B cell (primary cell): ENCODE measurements at regions not wholly inside any gene's neighbourhood (a gene's known extent, or its start where the extent isn't known, plus 50 kb on each side); places are given as distances from the start of the nearest gene placed in this dataset.

ENCODE experiments used
- ATAC-seq: fragments of 200-7000 bp; cut with Tn5 transposase; one replicate; pipeline ENCODE4 v1.10.0; 2021; ENCODE audit warnings: low read depth, mild to moderate bottlenecking, moderate number of reproducible peaks, moderate library complexity
- CTCF ChIA-PET: fragments of 350-600 bp; sonication (Branson Sonifier 250); formaldehyde crosslinking; loops from one replicate; lab custom pipeline; 2021; ENCODE audit warnings: antibody characterized with exemption, inconsistent platforms; lab: Charles Lee
- POLR2A ChIA-PET: fragments of 350-600 bp; sonication (Branson Sonifier 250); formaldehyde crosslinking; loops from one replicate; lab custom pipeline; 2021; ENCODE audit warnings: antibody characterized with exemption; lab: Charles Lee
- DNase-seq: peaks from one replicate; pipeline ENCODE4 v3.0.0; 2013
- H2AFZ ChIP-seq: 2 replicates; pipeline ENCODE4 v1.6.1; 2012; ENCODE audit warnings: mild to moderate bottlenecking, low read depth, low read length; ENCODE audit not compliant: insufficient read depth, poor library complexity, severe bottlenecking
- H3K27ac ChIP-seq, 2 donors: 1 replicate in 1 of 2; 2 replicates in 1 of 2; pipeline ENCODE4 v1.5.1; 2012 to 2013; ENCODE audit warnings: low read length in 2 of 2, mild to moderate bottlenecking in 2 of 2, moderate library complexity in 1 of 2
- H3K27me3 ChIP-seq, 4 experiments: fragments of 200-600 bp in 1 of 4; sonication (generic) in 1 of 4; replicated peaks in 1 of 4; 1 replicate in 2 of 4; 2 replicates in 2 of 4; pipeline versions ENCODE4 v1.6.1 to v1.7.0; 2013 to 2016; ENCODE audit warnings: low read length in 3 of 4, mild to moderate bottlenecking in 2 of 4, mixed read lengths in 1 of 4, moderate library complexity in 1 of 4; ENCODE audit not compliant: insufficient read depth in 4 of 4, control insufficient read depth in 3 of 4; ENCODE audit errors: control extremely low read depth in 1 of 4
- H3K36me3 ChIP-seq, 2 experiments: replicated peaks in 1 of 2; 1 replicate in 1 of 2; 2 replicates in 1 of 2; pipeline versions ENCODE4 v1.6.1 to v1.7.1; 2013; ENCODE audit warnings: low read length in 1 of 2; ENCODE audit not compliant: insufficient read depth in 2 of 2, control insufficient read depth in 1 of 2; ENCODE audit errors: control extremely low read depth in 1 of 2, extremely low read depth in 1 of 2
- H3K4me1 ChIP-seq, 2 donors: fragments of 200-600 bp in 1 of 2; sonication (generic) in 1 of 2; 1 replicate in 1 of 2; 2 replicates in 1 of 2; pipeline versions ENCODE4 v1.5.1 to v1.6.1; 2013 to 2017; ENCODE audit warnings: low read length in 2 of 2; ENCODE audit not compliant: control insufficient read depth in 2 of 2, insufficient read depth in 2 of 2
- H3K4me2 ChIP-seq: replicated peaks from 2 replicates; pipeline ENCODE3; 2012; ENCODE audit warnings: mild to moderate bottlenecking, low read depth, low read length; ENCODE audit not compliant: poor library complexity, severe bottlenecking
- H3K4me3 ChIP-seq, 5 experiments: fragments of 200-600 bp in 1 of 5; sonication (generic) in 1 of 5; 1 replicate in 3 of 5; 2 replicates in 2 of 5; pipeline versions ENCODE4 v1.5.1 to v1.7.0; 2011 to 2016; ENCODE audit warnings: low read length in 4 of 5, mild to moderate bottlenecking in 4 of 5, low read depth in 2 of 5, control low read depth in 1 of 5, moderate library complexity in 1 of 5; ENCODE audit not compliant: insufficient read depth in 1 of 5; ENCODE audit errors: control extremely low read depth in 1 of 5, extremely low read depth in 1 of 5
- H3K79me2 ChIP-seq: fragments of 200-600 bp; sonication (generic); one replicate; pipeline ENCODE4 v1.6.0; 2016; ENCODE audit warnings: low read length; ENCODE audit not compliant: control insufficient read depth, insufficient read depth
- H3K9ac ChIP-seq: fragments of 200-600 bp; sonication (generic); 2 replicates; pipeline ENCODE4 v1.6.1; 2017; ENCODE audit warnings: mild to moderate bottlenecking, low read length, moderate library complexity
- H3K9me3 ChIP-seq, 3 donors: one replicate each; pipeline versions ENCODE4 v1.6.1 to v1.7.1; 2013; ENCODE audit warnings: low read length in 2 of 3; ENCODE audit not compliant: control insufficient read depth in 2 of 3, insufficient read depth in 1 of 3; ENCODE audit errors: control extremely low read depth in 1 of 3
- H4K20me1 ChIP-seq: 2 replicates; pipeline ENCODE4 v1.6.0; 2012; ENCODE audit warnings: mild to moderate bottlenecking, low read length; ENCODE audit not compliant: insufficient read depth, control insufficient read depth, poor library complexity, severe bottlenecking
- H3K27ac Mint-ChIP-seq: one replicate; pipeline ENCODE4 v1.8.0; 2021; ENCODE audit warnings: mixed read lengths
- H3K27me3 Mint-ChIP-seq: one replicate; pipeline ENCODE4 v1.8.0; 2021; ENCODE audit warnings: mixed read lengths
- H3K4me1 Mint-ChIP-seq: one replicate; pipeline ENCODE4 v1.8.0; 2021; ENCODE audit warnings: mixed read lengths
- H3K4me3 Mint-ChIP-seq: one replicate; pipeline ENCODE4 v1.8.0; 2021; ENCODE audit warnings: mixed read lengths
- H3K9me3 Mint-ChIP-seq: one replicate; pipeline ENCODE4 v1.8.0; 2022; ENCODE audit warnings: mixed read lengths; ENCODE audit not compliant: insufficient read depth
- EZH2 ChIP-seq: IDR thresholded peaks from 2 replicates; pipeline ENCODE4 v1.6.1; 2012; ENCODE audit warnings: borderline replicate concordance, low read depth, mild to moderate bottlenecking, moderate library complexity, low read length; ENCODE audit not compliant: insufficient read depth, poor library complexity, severe bottlenecking
- WGBS: methylation state at CpG from one replicate; pipeline ENCODE4 v1.1.5; 2013; ENCODE audit warnings: missing lambda C conversion rate; ENCODE audit not compliant: insufficient coverage; 5-methylcytosine and 5-hydroxymethylcytosine counted together
- intact Hi-C: fragments of 100-400 bp; cut with micrococcal nuclease; formaldehyde crosslinking; loops from one replicate; pipeline ENCODE4 v1.10.0; 2022
- TF ChIP-seq, protein P1 (sequence below): fragments of 200-600 bp; IDR thresholded peaks from one replicate; pipeline ENCODE4 v1.8.0; 2022; ENCODE audit warnings: antibody characterized with exemption, mild to moderate bottlenecking

DNA sequence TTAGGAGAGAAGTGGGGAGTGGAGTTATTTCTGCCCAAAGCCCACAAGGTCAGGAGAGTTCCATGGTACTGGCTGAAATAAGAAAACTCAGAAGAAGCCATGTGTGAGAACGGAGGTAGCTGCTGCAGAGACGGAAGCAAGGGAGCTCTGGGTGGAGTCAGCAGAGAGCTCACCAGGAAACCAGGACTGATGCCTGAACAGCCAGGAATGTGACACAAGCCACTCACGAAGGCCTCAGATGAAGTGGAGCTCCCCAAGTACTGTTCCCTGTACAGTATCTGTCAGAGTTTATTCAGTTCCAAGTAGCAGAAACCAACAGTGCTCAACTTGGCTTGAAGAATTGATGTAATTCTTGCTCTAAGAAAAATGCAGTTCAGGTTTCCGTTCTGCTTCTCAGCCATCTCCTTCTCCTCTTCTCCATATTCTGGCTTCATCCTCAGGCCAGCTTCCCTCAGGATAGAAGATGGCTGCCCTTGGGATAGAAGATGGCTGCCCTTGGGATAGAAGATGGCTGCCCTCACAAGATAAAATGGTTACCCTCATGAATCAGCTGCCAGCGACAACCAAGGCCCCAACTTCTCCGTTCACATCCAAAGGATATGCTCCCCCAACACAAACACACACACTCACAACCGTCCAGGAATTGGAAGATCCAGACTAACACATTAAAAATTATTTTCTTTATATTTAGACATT lies 117.4 kb upstream of the SH3BP4 start:
- WGBS: 93% methylated on average over 3 of the region's 7 CpGs
- Mint-ChIP-seq H3K4me3 (no peak overlapping the region), H3K4me1 (no peaks in the 10 kb centered on the region), H3K9me3 (no peaks in the 10 kb centered on the region), H3K27ac (no peak overlapping the region), H3K27me3 (peaks cover 22% of the 10 kb centered on the region)
- H3K4me2 ChIP-seq: no peak overlapping the region
- H3K36me3 ChIP-seq: no peaks in the 10 kb centered on the region
- TF ChIP-seq, protein P1, sequence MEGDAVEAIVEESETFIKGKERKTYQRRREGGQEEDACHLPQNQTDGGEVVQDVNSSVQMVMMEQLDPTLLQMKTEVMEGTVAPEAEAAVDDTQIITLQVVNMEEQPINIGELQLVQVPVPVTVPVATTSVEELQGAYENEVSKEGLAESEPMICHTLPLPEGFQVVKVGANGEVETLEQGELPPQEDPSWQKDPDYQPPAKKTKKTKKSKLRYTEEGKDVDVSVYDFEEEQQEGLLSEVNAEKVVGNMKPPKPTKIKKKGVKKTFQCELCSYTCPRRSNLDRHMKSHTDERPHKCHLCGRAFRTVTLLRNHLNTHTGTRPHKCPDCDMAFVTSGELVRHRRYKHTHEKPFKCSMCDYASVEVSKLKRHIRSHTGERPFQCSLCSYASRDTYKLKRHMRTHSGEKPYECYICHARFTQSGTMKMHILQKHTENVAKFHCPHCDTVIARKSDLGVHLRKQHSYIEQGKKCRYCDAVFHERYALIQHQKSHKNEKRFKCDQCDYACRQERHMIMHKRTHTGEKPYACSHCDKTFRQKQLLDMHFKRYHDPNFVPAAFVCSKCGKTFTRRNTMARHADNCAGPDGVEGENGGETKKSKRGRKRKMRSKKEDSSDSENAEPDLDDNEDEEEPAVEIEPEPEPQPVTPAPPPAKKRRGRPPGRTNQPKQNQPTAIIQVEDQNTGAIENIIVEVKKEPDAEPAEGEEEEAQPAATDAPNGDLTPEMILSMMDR: no peak
- TF ChIP-seq EZH2: no peak
- no peak overlapping the region for H3K4me3 ChIP-seq
- no peaks in the 10 kb centered on the region for H3K9me3 ChIP-seq
- no peak for ATAC-seq
- no peak overlapping the region for H3K9ac ChIP-seq
- no peaks in the 10 kb centered on the region for H4K20me1 ChIP-seq
- POLR2A ChIA-PET: no interaction called here
- no peak overlapping the region for H3K27ac ChIP-seq
- H3K79me2 ChIP-seq: no peaks in the 10 kb centered on the region
- CTCF ChIA-PET: interaction anchor here (0.7 kb wide), 1 partner anchor 16 kb away, joined by 3 read pairs; no protein-coding TSS in a partner anchor
- no peak overlapping the region for H2AFZ ChIP-seq
- DNase-seq: no peak
- peaks cover 0 to 4% (median 0%) of the 10 kb centered on the region in 4 experiments for H3K27me3 ChIP-seq
- H3K4me1 ChIP-seq: no peaks in the 10 kb centered on the region
- intact Hi-C loops: no loop called here

DNA sequence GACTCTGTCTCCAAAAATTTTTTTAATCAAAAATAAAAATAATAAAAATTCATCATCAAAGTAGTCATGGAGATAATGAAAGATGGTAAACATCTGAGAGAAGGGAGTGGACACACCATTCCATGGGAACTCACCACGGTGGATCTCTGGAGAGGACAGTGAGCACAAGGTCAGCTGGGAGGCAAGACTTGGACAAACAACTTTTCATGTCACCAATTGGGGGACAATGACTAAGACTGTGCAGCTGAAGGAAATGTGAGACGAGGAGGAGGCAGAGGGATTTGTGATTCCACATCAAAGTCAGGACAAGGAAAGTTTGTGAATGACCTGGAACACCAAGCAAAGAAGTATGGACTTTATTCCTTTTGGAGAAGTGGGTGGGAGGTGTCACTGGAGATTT lies 121.0 kb upstream of the SH3BP4 start:
- intact Hi-C loops: no loop called here
- 83% methylated on average over 1 of the region's 2 CpGs for WGBS

More for the DNA sequence above, 121.0 kb upstream of the SH3BP4 start:
- DNase-seq: no peak
- Mint-ChIP-seq H3K27ac (no peak overlapping the region), H3K27me3 (peaks cover 7% of the 10 kb centered on the region), H3K4me1 (no peaks in the 10 kb centered on the region), H3K4me3 (no peak overlapping the region), H3K9me3 (no peaks in the 10 kb centered on the region)
- Histone ChIP-seq H3K9ac (no peak overlapping the region), H3K9me3 (no peaks in the 10 kb centered on the region), H3K4me1 (no peaks in the 10 kb centered on the region), H4K20me1 (no peaks in the 10 kb centered on the region), H3K4me3 (no peak overlapping the region), H3K36me3 (no peaks in the 10 kb centered on the region), H2AFZ (no peak overlapping the region), H3K27ac (no peak overlapping the region), H3K27me3 (no peaks in the 10 kb centered on the region), H3K79me2 (no peaks in the 10 kb centered on the region), H3K4me2 (no peak overlapping the region)
- ATAC-seq: no peak
- TF ChIP-seq, protein P1: no peak
- ChIA-PET POLR2A (no interaction called here), CTCF (no interaction called here)
